HG03097 (cell line): ENCODE measurements at regions not wholly inside any gene's neighbourhood (a gene's known extent, or its start where the extent isn't known, plus 50 kb on each side); places are given as distances from the start of the nearest gene placed in this dataset.
"Not testable (repeated sequence)": the region's sequence is repeated elsewhere in the genome, so short reads cannot be mapped to it uniquely, and the experiment has no call there.

ENCODE experiments used
- ATAC-seq: cut with Tn5 transposase; IDR thresholded peaks from one replicate; pipeline ENCODE4 v1.9.1; 2021; ENCODE audit not compliant: unreplicated experiment, low FRiP score

DNA sequence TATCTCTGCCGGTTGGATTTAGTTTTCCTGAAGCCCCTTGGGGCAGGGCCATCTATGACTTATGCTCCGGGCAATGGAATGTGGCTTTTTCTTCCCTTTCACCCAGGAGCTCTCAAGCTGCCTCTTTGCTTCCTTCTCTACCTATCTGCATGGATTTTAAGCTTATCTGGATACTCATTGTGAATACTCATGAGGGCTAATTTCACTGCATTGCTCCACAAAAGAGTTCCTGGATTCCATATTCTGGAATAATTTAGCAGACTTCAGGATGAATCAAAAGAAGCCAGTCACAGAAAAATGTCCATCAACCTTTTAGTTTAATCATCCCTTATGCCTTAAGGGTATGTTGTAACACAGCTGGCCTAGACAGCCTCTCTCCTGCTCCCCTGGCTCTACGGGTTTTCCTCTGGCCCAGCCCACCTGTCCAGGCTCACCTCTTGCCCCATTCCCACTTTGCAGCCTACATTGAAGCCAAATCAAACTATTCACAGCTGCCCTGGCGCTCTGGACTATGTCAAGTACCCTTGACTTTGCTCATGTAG lies 122.8 kb upstream of the RMDN2 start:
- ATAC-seq: no peak

- ATAC-seq: no peak
Measured at GRCh38 chr2:37802899-37803379, 122.1 kb upstream of the RMDN2 start.

DNA sequence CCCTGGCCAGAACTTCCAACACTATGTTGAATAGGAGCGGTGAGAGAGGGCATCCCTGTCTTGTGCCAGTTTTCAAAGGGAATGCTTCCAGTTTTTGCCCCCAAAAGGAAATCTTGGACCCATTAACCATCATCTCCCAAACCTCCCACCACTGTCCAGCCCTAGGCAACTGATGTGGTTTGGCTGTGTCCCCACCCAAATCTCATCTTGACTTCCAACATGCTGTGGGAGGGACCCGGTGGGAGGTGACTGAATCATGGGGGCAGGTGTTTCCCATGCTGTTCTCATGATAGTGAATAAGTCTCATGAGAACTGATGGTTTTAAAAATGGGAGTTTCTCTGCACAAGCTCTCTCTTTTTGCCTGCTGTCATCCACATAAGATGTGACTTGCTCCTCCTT lies 119.1 kb upstream of the RMDN2 start:
- ATAC-seq: not testable (repeated sequence)

GRCh38 chr2:37809525-37809924 lies 115.6 kb upstream of the RMDN2 start:
- ATAC-seq: no peak

DNA sequence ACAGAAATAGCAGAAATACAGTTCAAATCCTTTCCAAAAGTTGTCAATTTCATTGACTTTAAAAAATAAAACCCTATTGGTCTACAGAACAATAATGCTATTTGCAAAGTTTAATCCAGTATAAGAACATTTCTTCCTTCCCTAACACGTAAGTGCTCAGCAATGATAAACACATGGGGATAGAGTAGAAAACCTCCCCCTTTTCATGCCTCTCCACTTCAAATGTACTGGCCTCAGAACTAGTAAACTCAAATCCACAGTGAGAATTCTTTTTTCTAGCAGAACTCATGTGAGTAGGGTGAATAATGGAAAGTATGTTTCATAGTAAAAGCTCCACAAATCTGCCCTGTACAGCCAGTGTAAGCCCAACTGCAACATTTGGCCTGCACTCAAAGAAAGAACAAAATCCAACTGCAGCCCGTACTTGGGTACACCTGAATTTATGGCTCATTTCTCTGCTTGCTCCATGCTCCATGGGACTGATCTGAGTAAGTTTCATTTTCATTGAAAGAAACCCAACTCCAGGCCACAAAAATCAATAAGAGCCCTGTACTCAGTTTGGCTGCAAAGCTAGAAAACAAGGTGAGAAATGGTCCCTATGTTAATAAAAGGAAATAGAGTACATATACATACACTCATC lies 115.0 kb upstream of the RMDN2 start:
- ATAC-seq: no peak

DNA sequence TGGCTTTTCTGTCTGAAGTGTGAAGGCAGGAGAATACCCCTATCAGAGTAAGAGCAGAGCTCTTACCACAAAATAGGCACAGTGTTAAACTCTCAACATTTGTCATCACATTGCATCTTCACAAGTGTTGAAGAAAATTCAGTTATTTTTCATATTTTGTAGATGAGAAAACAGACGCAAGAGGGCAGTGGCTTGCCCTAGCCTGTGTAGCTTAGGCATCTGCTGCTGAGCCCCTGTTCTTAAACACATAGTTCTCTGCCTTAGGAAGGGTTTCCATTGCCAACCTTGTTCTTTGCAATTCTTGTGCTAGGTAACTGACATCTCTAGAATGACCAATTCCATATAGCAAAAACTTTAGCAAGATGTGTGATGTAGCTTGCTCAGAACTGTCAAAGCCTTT lies 112.7 kb upstream of the RMDN2 start:
- ATAC-seq: no peak

- ATAC-seq: no peak
Measured at GRCh38 chr2:37812941-37813730, 112.0 kb upstream of the RMDN2 start.

GRCh38 chr2:37816036-37816435 lies 109.1 kb upstream of the RMDN2 start:
- ATAC-seq: no peak

GRCh38 chr2:37816686-37817085 lies 108.4 kb upstream of the RMDN2 start:
- no peak for ATAC-seq

DNA sequence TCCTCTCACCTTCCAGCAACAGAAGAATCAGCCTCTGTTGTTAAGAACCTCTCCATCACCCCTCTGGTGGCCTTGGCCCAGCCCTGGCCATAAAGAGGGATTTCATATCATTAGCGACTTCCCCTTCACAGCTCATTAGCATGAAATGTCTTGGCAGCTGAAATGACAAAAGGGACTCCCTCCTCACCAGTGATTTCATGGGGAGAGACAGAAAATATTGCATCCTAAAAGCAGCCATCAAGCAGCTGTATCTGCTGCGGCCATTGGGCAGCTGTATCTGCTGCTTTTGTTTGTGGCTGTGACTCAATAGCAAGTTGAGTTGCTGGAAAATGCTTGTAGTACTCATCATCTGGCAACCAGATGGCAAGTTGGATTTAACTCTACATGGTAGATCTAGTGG lies 105.9 kb upstream of the RMDN2 start:
- ATAC-seq: no peak

GRCh38 chr2:37820471-37820986 lies 104.6 kb upstream of the RMDN2 start:
- ATAC-seq: no peak

- ATAC-seq: no peak
Measured at GRCh38 chr2:37825586-37825985, 99.5 kb upstream of the RMDN2 start.

DNA sequence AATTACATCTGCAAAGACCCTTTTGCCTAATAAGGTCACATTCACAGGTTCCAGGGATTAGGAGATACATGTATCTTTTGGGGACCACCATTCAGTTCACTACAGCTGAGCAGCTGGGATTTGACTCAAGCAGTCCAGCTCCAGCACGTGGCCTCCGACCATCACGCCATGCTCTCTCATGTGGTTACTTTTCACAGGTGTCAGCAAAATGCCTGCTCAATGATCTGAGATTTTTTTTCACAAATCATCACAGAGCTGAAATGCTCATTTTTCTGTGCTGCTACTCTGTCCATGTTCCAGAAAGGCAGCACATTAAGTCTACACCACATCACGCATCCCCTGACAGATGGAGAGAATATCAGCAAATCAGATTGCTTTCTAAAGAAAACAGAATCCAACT lies 98.5 kb upstream of the RMDN2 start:
- ATAC-seq: no peak

- no peak for ATAC-seq
Measured at GRCh38 chr2:37827455-37827854, 97.6 kb upstream of the RMDN2 start.

- no peak for ATAC-seq
Measured at GRCh38 chr2:37827911-37828511, 97.1 kb upstream of the RMDN2 start.

DNA sequence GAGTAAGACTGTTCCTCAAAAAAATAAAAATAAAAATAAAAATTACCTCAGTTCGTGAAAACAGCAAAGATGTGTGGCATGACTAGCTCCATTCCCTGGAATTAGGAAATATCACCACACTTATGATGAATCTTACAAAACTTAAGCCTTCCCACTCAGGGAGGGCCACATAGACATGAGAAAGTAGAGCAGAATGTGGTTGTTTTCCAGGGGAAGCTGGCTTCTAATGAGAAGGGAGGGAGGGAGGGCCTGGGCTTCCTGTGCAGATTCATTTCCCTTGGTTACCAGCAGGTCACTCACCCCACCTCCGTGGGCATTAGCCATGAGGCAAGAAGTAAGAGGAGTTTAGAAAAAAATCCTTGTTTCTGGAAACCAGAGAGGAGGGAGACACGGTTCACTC lies 95.9 kb upstream of the RMDN2 start:
- ATAC-seq: no peak

DNA sequence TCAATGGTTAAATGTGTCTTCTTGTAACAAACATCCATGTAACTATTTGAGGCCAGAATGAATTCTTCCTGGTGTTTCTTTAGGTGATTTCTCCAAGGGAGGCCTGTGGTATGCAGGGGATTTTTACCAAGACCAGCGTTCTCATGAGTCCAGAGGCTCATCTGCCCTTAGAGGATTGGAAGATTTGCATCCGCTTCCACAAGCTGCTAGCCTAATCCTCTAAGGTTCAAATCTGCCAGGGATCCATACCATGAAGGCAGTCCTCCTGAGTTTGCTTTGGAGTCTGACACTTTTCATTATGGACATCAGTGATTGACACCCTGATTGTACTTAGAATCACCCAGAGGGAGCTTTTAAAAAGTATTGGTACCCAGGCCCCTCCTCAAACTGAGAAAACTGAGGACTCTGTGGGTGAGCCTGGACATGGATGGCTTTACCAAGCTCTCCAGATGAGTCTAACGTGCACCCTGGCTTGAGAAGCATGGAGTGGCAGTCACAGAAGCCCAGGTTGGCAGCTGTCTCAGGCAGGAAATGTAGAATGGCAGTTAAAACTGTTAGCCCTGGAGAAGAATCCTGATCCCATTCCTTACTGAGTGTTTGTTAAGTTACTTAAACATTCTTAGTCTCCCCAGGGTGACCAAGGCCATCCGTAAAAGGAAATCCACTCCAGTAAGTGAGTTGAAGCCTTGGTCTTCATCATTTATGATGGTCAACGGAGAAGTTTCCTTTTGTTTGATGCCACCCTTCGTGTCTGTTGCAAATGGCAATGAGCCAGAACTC lies 95.3 kb upstream of the RMDN2 start:
- ATAC-seq: no peak

GRCh38 chr2:37830636-37831035 lies 94.5 kb upstream of the RMDN2 start:
- ATAC-seq: no peak

DNA sequence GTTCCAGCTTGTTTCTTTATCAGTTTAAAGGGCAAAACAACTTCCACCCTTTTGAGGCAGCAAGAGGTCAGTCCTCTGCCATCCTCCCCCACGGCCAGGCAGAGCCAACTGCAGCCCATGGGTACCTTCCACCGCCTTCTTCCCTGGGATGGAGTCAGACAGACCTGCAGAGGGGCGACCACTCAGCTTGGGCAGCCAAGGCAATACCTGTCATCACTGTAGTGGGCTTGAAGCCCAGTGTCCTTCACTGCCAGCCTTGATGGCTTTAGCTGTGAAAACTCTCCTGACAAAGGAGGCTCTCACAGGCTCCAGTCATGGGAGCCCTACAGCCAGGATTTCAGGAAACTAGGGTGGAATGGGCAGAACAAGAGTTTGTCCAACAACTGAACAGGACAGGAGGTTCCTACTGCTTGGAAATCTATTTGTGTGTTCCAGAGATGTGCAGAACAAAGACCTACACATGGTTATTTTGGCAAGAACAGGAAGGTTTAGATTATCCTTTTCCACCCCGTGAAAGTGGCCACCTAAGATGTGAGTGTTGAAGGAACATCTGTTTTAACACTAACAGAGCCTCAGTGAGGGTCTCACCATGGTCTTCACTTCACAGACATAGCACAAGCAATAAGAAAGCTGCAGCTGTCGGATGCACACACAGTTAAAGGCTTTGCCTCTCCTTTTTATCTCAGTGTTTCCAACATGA lies 93.9 kb upstream of the RMDN2 start:
- no peak for ATAC-seq
